ENCODE measurements at regions not wholly inside any gene's neighbourhood (a gene's known extent, or its start where the extent isn't known, plus 50 kb on each side); places are given as distances from the start of the nearest gene placed in this dataset.
"Not testable (repeated sequence)": the region's sequence is repeated elsewhere in the genome, so short reads cannot be mapped to it uniquely, and the experiment has no call there.

- DNase-seq (ENCODE audit: low read depth in 2 of 2), result no peak
These were observed 156.6 kb upstream of the CTSO start for GRCh38 chr4:156109943-156110900.

GRCh38 chr4:156109087-156109486 lies 155.4 kb upstream of the CTSO start:
- not testable (repeated sequence) for DNase-seq (ENCODE audit: low read depth in 2 of 2)

DNA sequence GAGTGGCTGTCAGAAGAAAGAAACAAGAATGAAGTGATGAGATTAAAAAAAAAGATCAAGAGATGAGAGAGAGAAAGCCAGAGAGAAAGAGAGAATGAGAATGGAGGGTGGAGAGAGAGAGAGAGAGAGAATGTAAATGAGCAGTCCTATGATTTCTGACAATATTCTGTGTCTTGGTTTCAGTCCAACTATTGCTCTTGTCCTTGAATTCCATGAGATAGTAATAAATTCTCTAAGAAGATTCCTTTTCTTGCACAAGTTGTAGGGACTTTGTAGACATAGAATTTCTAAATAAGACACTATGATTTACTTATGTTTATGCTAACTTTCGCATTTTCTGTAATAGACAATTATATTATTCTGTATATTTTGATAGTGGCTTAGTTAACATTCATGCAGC lies 149.6 kb upstream of the CTSO start:
- DNase-seq (ENCODE audit: low read depth in 2 of 2), result no peak

DNA sequence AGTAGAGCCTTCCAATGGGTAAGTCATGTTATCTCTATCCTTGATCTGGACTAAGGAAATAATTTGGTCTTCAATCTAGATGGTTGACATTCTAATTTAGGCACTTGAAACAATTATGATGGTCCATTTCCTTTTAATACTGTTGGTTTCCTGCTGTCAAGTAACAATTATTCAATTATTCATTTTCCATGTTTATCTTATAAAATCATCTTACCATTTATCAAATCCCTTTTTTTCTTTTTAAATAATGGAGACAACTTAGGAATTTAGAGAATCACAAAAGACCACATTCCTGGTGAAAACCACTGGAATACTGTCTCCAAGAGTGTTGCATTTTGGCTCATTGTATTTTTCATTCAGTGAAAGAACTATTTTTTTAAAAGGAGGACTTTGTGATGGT lies 148.7 kb upstream of the CTSO start:
- DNase-seq (ENCODE audit: low read depth in 2 of 2), result no peak

- no peak for DNase-seq (ENCODE audit: low read depth in 2 of 2)
These were observed 147.9 kb upstream of the CTSO start for GRCh38 chr4:156101571-156101970.

- DNase-seq (ENCODE audit: low read depth in 2 of 2), result no peak
These were observed 147.0 kb upstream of the CTSO start for GRCh38 chr4:156100651-156101050.

DNA sequence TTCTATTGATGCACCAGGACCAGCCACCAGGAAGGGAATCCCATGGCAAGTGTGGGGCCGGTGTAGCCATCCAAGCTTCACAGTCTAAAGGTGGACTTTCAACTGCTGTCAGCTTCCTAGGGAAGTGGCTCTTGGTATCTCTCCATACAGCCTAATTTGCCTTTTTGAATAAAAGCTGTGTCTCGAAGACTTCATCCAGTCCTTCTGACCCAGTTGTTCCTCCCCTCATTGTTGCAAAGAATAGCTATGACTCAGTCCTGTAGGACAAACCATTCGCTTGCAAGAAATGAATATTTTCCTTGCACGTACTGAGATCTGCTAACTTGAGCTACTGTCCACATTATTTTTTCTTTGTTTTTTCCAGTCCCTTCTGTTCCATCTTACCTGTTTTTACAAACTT lies 145.1 kb upstream of the CTSO start:
- DNase-seq (ENCODE audit: low read depth in 2 of 2), result no peak

DNA sequence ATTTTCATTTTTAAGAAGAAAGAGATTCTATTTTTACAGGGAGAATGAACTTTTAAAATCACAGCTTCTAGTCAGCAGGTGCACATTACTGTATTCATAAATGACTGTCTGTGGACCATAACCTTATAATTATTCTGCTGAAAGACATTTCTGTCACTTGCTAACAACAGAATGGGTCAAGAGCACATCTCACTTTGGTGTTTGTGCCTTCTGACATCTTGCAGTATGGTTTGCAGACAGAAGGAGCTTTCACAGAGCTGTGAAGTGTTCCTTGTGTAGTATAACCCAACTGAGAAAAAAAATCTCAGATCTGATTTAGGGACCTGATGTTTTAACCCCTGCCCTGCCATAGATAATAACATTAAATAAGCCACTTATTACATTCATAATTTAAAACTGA lies 131.4 kb upstream of the CTSO start:
- no peak for DNase-seq (ENCODE audit: low read depth in 2 of 2)

- no peak for DNase-seq (ENCODE audit: low read depth in 2 of 2)
These were observed 130.7 kb upstream of the CTSO start for GRCh38 chr4:156084373-156084772.

DNA sequence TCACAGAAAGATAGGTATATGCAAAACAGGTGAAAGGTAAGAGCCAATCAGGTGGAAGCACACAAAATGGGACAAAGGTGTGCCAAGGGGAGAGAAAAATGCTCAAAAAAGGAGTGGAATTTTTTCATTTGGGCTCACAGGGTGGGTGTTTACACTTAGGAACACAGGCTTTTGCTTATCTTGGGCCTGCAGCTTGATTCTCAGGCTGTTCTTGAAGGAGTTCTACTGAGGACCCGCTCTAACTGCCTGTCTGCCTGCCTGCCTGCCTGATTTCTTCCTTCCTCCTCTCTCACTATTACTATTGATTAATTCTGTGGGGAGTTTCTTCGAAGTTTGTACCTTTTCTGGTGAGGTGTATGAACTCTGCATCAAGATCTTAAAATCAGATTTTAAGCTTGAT lies 120.3 kb upstream of the CTSO start:
- DNase-seq (ENCODE audit: low read depth in 2 of 2), result no peak

DNA sequence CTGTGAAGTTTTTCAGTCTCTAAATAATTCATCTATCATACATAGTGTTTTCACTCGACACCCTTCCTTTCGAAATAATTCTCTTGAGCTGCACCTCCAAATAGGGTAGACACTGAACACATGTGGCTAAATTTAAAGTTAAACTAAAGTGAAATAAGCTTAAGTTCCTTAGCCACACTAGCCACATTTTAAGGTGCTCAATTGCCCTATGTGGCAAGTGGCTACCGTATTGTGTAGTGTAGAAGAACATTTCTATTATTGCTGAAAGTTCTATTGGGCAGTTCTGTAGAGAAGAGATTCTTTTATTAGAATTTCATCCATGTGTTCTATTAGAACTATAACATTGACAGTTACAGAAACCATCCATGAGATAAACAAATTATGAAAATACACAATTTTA lies 107.0 kb upstream of the CTSO start:
- DNase-seq (ENCODE audit: low read depth in 2 of 2), result no peak

GRCh38 chr4:156053174-156053573 lies 99.5 kb upstream of the CTSO start:
- DNase-seq (ENCODE audit: low read depth in 2 of 2), result no peak

GRCh38 chr4:156052116-156052515 lies 98.5 kb upstream of the CTSO start:
- DNase-seq (ENCODE audit: low read depth in 2 of 2), result no peak

DNA sequence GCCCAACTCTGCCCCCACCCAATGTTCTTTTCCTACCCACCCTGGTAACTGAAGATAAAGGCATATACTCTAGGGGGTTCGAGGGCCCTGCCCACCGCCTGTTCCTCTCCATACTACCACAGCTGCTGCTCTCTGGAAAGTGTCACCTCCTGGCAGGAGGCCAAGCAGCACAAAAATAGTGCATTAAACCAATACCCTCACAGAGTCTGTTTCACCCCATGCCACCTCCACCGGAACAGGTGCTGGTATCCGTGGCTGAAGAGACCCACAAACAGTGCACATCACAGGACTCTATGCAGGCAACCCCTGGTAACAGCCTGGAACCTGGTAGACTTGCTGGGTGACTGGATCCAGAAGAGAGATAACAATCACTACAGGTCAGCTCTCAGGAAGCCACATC lies 85.1 kb upstream of the CTSO start:
- DNase-seq (ENCODE audit: low read depth in 2 of 2), result no peak

- no peak for DNase-seq (ENCODE audit: low read depth in 2 of 2)
These were observed 82.8 kb upstream of the CTSO start for GRCh38 chr4:156036496-156036895.

DNA sequence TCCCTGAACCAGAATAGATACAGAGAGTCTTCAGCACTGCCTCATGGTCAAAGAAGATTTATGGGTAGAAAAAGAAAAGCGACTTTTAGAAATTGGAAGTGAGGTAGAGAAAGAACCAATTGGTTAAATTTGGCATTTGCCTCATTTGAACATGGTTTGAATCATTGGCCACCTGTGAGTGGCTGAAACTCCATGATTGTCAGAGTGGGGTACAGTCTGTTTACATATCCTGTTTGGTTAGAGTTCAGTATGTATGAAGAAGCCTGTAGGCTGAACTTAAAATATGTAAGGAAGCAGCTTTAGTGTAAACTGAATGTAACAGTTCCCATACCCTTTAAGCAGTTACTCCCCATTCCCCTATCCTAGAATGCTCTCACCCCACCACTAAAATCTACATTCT lies 76.0 kb upstream of the CTSO start:
- no peak for DNase-seq (ENCODE audit: low read depth in 2 of 2)

GRCh38 chr4:156021298-156021697 lies 67.6 kb upstream of the CTSO start:
- no peak for DNase-seq (ENCODE audit: low read depth in 2 of 2)

DNA sequence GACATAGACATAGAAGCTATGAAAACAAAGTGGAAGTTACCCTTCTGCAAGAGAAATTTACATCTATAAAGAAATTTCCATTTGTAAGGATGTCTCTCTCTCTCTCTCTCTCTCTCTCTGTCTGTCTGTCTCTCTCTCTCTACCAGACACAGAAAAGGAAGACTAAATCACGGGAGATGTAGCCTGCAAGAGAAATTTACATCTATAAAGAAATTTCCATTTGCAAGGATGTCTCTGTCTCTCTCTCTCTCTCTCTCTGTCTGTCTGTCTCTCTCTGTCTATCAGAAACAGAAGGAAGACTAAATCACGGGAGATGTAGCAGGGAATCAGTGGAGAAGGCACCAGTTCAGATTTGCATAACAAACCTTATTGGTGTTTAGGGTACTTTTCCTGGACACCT lies 65.6 kb upstream of the CTSO start:
- no peak for DNase-seq (ENCODE audit: low read depth in 2 of 2)

DNA sequence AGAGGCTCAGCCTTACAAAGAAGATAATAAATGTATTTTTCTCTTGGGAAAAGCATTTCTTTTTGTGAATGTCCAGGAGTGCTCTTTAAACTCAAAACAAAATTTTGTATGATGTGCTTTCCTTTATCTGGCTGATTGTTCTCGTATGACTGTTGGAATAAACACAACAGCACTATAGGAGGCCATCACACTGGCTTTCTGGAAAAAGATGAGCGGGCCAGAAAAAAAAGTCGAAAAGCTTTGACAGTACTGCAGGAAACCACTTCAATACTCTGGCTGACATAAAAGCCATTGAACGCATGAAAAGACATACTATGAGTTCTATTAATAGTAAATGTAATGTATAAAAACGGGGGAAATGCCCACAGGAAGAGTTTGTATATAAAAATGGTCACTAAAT lies 64.7 kb upstream of the CTSO start:
- DNase-seq (ENCODE audit: low read depth in 2 of 2), result no peak

- no peak for DNase-seq (ENCODE audit: low read depth in 2 of 2)
These were observed 62.1 kb upstream of the CTSO start for GRCh38 chr4:156015781-156016180.

- no peak for DNase-seq (ENCODE audit: low read depth in 2 of 2)
These were observed 52.5 kb upstream of the CTSO start for GRCh38 chr4:156006192-156006591.

All from lung microvascular endothelial cell (primary cell).